Activated naive CD4-positive, alpha-beta T cell treated with anti-CD3 and anti-CD28 coated beads, Interleukin-2, amount 50 U/mL, for 72 hours (primary cell): ENCODE measurements at regions not wholly inside any gene's neighbourhood (a gene's known extent, or its start where the extent isn't known, plus 50 kb on each side); places are given as distances from the start of the nearest gene placed in this dataset.
A peak's percentile ranks its signal among the peaks of the same experiment; 100 is the strongest.
"Not testable (repeated sequence)": the region's sequence is repeated elsewhere in the genome, so short reads cannot be mapped to it uniquely, and the experiment has no call there.

Experiments used
- ATAC-seq, 2 donors: fragments of 150-1000 bp; cut with Tn5 transposase; 2 replicates each; pipeline ENCODE4 v1.10.0; 2021; ENCODE audit warnings: mild to moderate bottlenecking in 2 of 2, moderate library complexity in 2 of 2
- DNase-seq, 2 donors: peaks; one replicate each; pipeline ENCODE4 v3.0.0; 2021 to 2022; ENCODE audit warnings: low spot score in 2 of 2
- H3K27ac Mint-ChIP-seq, 2 donors: one replicate each; pipeline ENCODE4 v1.8.0; 2022; ENCODE audit warnings: mild to moderate bottlenecking in 2 of 2, mixed read lengths in 2 of 2
- H3K36me3 Mint-ChIP-seq, 2 donors: one replicate each; pipeline ENCODE4 v1.8.0; 2022; ENCODE audit warnings: mixed read lengths in 2 of 2
- H3K9me3 Mint-ChIP-seq, 2 donors: one replicate each; pipeline ENCODE4 v1.8.0; 2022; ENCODE audit warnings: mixed read lengths in 2 of 2

- DNase-seq, ATAC-seq, H3K27ac Mint-ChIP-seq, H3K9me3 Mint-ChIP-seq, H3K36me3 Mint-ChIP-seq: not testable (repeated sequence)
Measured at GRCh38 chr15:84516773-84517172, 84.0 kb upstream of the ZSCAN2 start.

GRCh38 chr15:84525491-84526344, 75.1 kb upstream of the ZSCAN2 start:
- ATAC-seq = peak; percentile 91 to 95
- H3K36me3 Mint-ChIP-seq, DNase-seq, H3K9me3 Mint-ChIP-seq: not testable (repeated sequence)
- H3K27ac Mint-ChIP-seq = peak overlapping the region in 1 of 2 donors; percentile 93

- H3K36me3 Mint-ChIP-seq, H3K27ac Mint-ChIP-seq, H3K9me3 Mint-ChIP-seq, DNase-seq, ATAC-seq: not testable (repeated sequence)
Measured at GRCh38 chr15:84530751-84531150, 70.1 kb upstream of the ZSCAN2 start.

GRCh38 chr15:84531223-84531622, 69.6 kb upstream of the ZSCAN2 start:
- DNase-seq, H3K27ac Mint-ChIP-seq, H3K36me3 Mint-ChIP-seq, H3K9me3 Mint-ChIP-seq: not testable (repeated sequence)
- ATAC-seq = peak in 1 of 2 donors; percentile 58

- not testable (repeated sequence) for DNase-seq, H3K27ac Mint-ChIP-seq, H3K36me3 Mint-ChIP-seq, ATAC-seq, H3K9me3 Mint-ChIP-seq
Measured at GRCh38 chr15:84531709-84532367, 69.0 kb upstream of the ZSCAN2 start.

- not testable (repeated sequence) for H3K9me3 Mint-ChIP-seq, H3K27ac Mint-ChIP-seq, DNase-seq, H3K36me3 Mint-ChIP-seq
- peak in 1 of 2 donors; percentile 76 for ATAC-seq
Measured at GRCh38 chr15:84533705-84534104, 67.1 kb upstream of the ZSCAN2 start.

- H3K36me3 Mint-ChIP-seq, ATAC-seq, DNase-seq, H3K9me3 Mint-ChIP-seq, H3K27ac Mint-ChIP-seq: not testable (repeated sequence)
Measured at GRCh38 chr15:84534561-84535235, 66.1 kb upstream of the ZSCAN2 start.

GRCh38 chr15:84536181-84536580, 64.6 kb upstream of the ZSCAN2 start:
- DNase-seq, H3K36me3 Mint-ChIP-seq, H3K9me3 Mint-ChIP-seq, H3K27ac Mint-ChIP-seq, ATAC-seq: not testable (repeated sequence)

- ATAC-seq, H3K9me3 Mint-ChIP-seq, H3K27ac Mint-ChIP-seq, DNase-seq: not testable (repeated sequence)
- peaks cover 0 to 14% of the 10 kb centered on the region in 2 donors for H3K36me3 Mint-ChIP-seq
Measured at GRCh38 chr15:84544586-84544985, 56.2 kb upstream of the ZSCAN2 start.

GRCh38 chr15:84547150-84547549, 53.7 kb upstream of the ZSCAN2 start:
- DNase-seq, H3K9me3 Mint-ChIP-seq: not testable (repeated sequence)

GRCh38 chr15:84550503-84550902, 50.3 kb upstream of the ZSCAN2 start:
- not testable (repeated sequence) for ATAC-seq, H3K9me3 Mint-ChIP-seq, DNase-seq, H3K27ac Mint-ChIP-seq
- H3K36me3 Mint-ChIP-seq = peaks cover 0 to 14% of the 10 kb centered on the region in 2 donors

More at GRCh38 chr15:84547150-84547549, 53.7 kb upstream of the ZSCAN2 start:
- ATAC-seq = not testable (repeated sequence)
- H3K27ac Mint-ChIP-seq = peak overlapping the region in 1 of 2 donors; percentile 75
- peaks cover 0 to 14% of the 10 kb centered on the region in 2 donors for H3K36me3 Mint-ChIP-seq
